ENCODE measurements at regions not wholly inside any gene's neighbourhood (a gene's known extent, or its start where the extent isn't known, plus 50 kb on each side); places are given as distances from the start of the nearest gene placed in this dataset.

DNA sequence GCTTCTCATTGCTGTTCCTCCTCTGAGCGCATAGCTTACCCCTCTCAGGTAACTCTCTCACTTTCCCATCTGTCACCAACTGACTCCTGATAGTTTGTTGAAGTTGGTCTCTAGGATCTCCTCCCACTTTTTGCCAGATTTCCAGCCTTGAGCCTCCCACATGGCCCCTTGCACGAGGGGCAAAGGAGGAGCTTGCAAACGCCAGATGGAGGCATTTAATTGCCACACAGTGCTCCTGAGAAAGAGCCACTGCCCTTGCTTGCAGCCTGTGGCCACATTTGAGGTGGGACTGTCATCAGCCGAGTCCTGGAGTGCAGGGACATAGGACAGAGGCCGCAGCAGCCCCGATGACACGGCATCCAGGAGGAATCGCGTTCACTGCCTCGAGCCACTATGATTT is 348.7 kb downstream of the SMOC2 start:
- H3K27me3 Mint-ChIP-seq, result peaks cover 4% of the 10 kb centered on the region
- DNase-seq (ENCODE audit: extremely low spot score, unreplicated experiment), result no peak

DNA sequence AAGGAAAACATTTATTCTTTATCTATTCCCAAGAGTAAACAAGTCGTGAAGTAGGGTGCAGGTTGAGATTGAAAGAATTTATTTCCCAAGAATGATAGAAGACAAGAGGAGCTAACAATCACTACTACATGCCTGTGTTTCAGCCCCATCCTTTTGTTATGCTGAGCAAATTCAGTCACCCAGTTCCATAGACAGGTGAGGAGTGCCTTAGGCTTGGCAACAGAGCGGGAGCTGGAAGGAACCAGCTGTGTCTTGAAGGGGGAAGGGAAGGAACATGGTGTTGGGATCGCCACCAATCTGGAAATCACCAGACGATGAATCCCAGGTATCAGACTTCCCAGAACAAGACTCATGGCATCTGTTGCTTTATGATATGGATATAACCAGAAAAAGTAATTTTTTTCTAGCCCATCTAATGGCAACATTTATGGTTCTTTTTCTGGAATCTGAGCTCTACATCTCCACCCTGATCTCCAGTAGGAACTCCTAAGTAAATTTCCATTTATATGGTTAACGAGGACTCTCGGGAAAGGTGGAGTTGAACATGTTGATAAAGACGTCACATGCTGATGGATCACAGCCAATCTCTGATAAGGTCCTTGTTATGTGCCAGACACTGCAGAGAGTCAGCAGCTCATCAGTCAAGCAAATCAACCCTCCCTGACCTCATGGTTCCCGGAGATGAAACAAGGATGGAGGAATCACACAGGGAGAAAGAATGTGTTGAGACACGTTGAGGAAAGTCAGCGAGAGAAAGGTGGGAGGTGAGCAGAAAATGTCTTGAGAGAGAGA is 344.9 kb downstream of the SMOC2 start:
- Mint-ChIP-seq H3K27me3 (peaks cover 4% of the 10 kb centered on the region), H3K36me3 (no peaks in the 10 kb centered on the region), H3K9me3 (no peaks in the 10 kb centered on the region), H3K4me1 (ENCODE audit: unreplicated experiment) (peaks cover 8% of the 10 kb centered on the region), H3K4me3 (no peak overlapping the region), H3K27ac (no peak overlapping the region)
- no peak for DNase-seq (ENCODE audit: extremely low spot score, unreplicated experiment)
- TF ChIP-seq CTCF (conservative IDR thresholded peaks at IDR 0.05), result no peak

More for the DNA sequence above, 348.7 kb downstream of the SMOC2 start:
- no peak for TF ChIP-seq CTCF (conservative IDR thresholded peaks at IDR 0.05)
- H3K27ac Mint-ChIP-seq, result no peak overlapping the region
- H3K4me1 Mint-ChIP-seq (ENCODE audit: unreplicated experiment), result peaks cover 3% of the 10 kb centered on the region
- H3K9me3 Mint-ChIP-seq, result no peaks in the 10 kb centered on the region
- H3K36me3 Mint-ChIP-seq, result no peaks in the 10 kb centered on the region
- H3K4me3 Mint-ChIP-seq, result no peak overlapping the region

DNA sequence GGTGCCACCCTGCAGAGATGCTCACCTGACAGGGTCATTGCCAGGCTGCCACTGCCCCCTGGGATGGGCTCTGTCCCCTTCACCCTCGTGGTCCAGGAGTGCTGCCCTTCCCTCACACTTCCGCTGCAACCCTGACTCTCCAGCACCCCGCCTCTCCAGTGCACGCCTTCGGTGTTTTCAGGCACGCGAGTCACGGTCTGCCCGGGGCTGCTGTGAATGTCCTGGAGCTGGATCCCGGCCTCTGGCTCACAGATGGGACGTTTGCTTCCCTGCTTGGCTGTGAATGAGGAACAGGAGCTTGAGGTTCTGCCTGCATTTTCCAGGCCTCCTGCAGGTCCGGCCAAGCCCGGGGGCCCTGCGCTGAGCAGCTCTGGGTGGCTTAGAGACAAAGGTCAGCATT is 343.4 kb downstream of the SMOC2 start:
- Mint-ChIP-seq H3K27me3 (peaks cover 6% of the 10 kb centered on the region), H3K4me3 (no peak overlapping the region), H3K4me1 (ENCODE audit: unreplicated experiment) (peaks cover 8% of the 10 kb centered on the region), H3K9me3 (no peaks in the 10 kb centered on the region), H3K27ac (no peak overlapping the region), H3K36me3 (no peaks in the 10 kb centered on the region)
- no peak for DNase-seq (ENCODE audit: extremely low spot score, unreplicated experiment)
- TF ChIP-seq CTCF (conservative IDR thresholded peaks at IDR 0.05), result no peak

- no peak overlapping the region for H3K4me3 Mint-ChIP-seq
- peaks cover 6% of the 10 kb centered on the region for H3K27me3 Mint-ChIP-seq
- no peaks in the 10 kb centered on the region for H3K36me3 Mint-ChIP-seq
- no peak overlapping the region for H3K27ac Mint-ChIP-seq
- peaks cover 8% of the 10 kb centered on the region for H3K4me1 Mint-ChIP-seq (ENCODE audit: unreplicated experiment)
- no peaks in the 10 kb centered on the region for H3K9me3 Mint-ChIP-seq
- no peak for DNase-seq (ENCODE audit: extremely low spot score, unreplicated experiment)
- no peak for TF ChIP-seq CTCF (conservative IDR thresholded peaks at IDR 0.05)
Observed at GRCh38 chr6:168783720-168784119, 342.7 kb downstream of the SMOC2 start.

DNA sequence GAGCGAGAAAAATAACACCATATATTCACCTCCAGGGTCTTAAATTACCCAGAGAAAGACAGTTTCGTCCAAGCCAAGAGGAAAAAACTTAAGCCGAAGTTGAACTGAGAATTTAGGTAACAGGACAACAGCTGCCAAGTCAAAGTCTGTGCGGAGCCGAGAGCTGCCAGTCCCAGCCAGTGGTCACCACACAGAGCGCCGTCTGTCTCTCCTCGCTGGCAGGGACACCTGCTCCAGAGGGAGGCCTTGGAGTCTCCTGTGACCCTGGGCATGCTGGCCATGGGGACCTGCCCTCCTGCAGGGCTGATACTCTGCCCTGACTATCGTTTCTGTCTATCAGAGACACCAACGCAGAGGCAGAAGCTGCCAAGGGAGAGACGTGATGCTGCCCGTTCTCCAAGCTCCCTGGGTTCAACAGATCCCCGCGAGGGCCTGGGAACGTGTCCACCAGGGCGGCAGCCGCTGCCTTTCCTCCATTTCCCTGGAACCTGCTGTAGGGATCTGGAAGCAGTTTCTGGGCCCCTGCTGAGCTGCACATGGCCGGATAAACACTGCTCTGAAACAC is 341.3 kb downstream of the SMOC2 start:
- H3K36me3 Mint-ChIP-seq, result no peaks in the 10 kb centered on the region
- no peak overlapping the region for H3K27ac Mint-ChIP-seq
- no peak overlapping the region for H3K4me3 Mint-ChIP-seq
- H3K4me1 Mint-ChIP-seq (ENCODE audit: unreplicated experiment), result peaks cover 13% of the 10 kb centered on the region
- H3K9me3 Mint-ChIP-seq, result no peaks in the 10 kb centered on the region
- DNase-seq (ENCODE audit: extremely low spot score, unreplicated experiment), result no peak
- peaks cover 13% of the 10 kb centered on the region for H3K27me3 Mint-ChIP-seq
- no peak for TF ChIP-seq CTCF (conservative IDR thresholded peaks at IDR 0.05)

Data from type B pancreatic cell (in vitro differentiated cells).